Progenitor cell of endocrine pancreas (in vitro differentiated cells): ENCODE measurements at regions not wholly inside any gene's neighbourhood (a gene's known extent, or its start where the extent isn't known, plus 50 kb on each side); places are given as distances from the start of the nearest gene placed in this dataset.

Experiments used
- DNase-seq: peaks from one replicate; pipeline ENCODE4 v3.0.0; 2021; ENCODE audit warnings: low spot score; ENCODE audit not compliant: unreplicated experiment
- H3K27ac Mint-ChIP-seq: 2 replicates; pipeline ENCODE4 v1.8.0; 2021; ENCODE audit warnings: mild to moderate bottlenecking, moderate library complexity, mixed read lengths
- H3K27me3 Mint-ChIP-seq: 2 replicates; pipeline ENCODE4 v1.8.0; 2021; ENCODE audit warnings: mixed read lengths
- H3K36me3 Mint-ChIP-seq: 2 replicates; pipeline ENCODE4 v1.8.0; 2022; ENCODE audit warnings: mixed read lengths; ENCODE audit not compliant: insufficient read depth
- H3K4me1 Mint-ChIP-seq: 2 replicates; pipeline ENCODE4 v1.8.0; 2021; ENCODE audit warnings: low read depth, mixed read lengths
- H3K4me3 Mint-ChIP-seq: 2 replicates; pipeline ENCODE4 v1.8.0; 2021; ENCODE audit warnings: low read depth, mild to moderate bottlenecking, moderate library complexity, mixed read lengths
- H3K9me3 Mint-ChIP-seq: 2 replicates; pipeline ENCODE4 v1.8.0; 2021; ENCODE audit warnings: low read depth, mixed read lengths
- CTCF ChIP-seq: fragments of 200-600 bp; sonication (generic); IDR thresholded peaks from one replicate; pipeline ENCODE4 v1.5.0; 2021; ENCODE audit warnings: antibody characterized with exemption, mild to moderate bottlenecking; ENCODE audit not compliant: unreplicated experiment

- no peak overlapping the region for H3K4me3 Mint-ChIP-seq
- TF ChIP-seq CTCF: no peak
- H3K36me3 Mint-ChIP-seq: no peaks in the 10 kb centered on the region
- no peaks in the 10 kb centered on the region for H3K4me1 Mint-ChIP-seq
- H3K27ac Mint-ChIP-seq: no peak overlapping the region
- H3K27me3 Mint-ChIP-seq: peaks cover 3% of the 10 kb centered on the region
- no peak for DNase-seq
- no peaks in the 10 kb centered on the region for H3K9me3 Mint-ChIP-seq
Measured at GRCh38 chr10:4029866-4030265, 244.9 kb upstream of the KLF6 start.

GRCh38 chr10:4028854-4029583, 244.0 kb upstream of the KLF6 start:
- no peak for DNase-seq
- Mint-ChIP-seq H3K36me3 (no peaks in the 10 kb centered on the region), H3K4me3 (no peak overlapping the region), H3K4me1 (no peaks in the 10 kb centered on the region), H3K27me3 (peaks cover 3% of the 10 kb centered on the region), H3K27ac (no peak overlapping the region), H3K9me3 (no peaks in the 10 kb centered on the region)
- no peak for TF ChIP-seq CTCF

- Mint-ChIP-seq H3K4me1 (no peaks in the 10 kb centered on the region), H3K9me3 (no peaks in the 10 kb centered on the region), H3K27me3 (peaks cover 5% of the 10 kb centered on the region), H3K4me3 (no peak overlapping the region), H3K36me3 (no peaks in the 10 kb centered on the region), H3K27ac (no peak overlapping the region)
- no peak for DNase-seq
- no peak for TF ChIP-seq CTCF
Measured at GRCh38 chr10:4028027-4028471, 243.0 kb upstream of the KLF6 start.

- no peak overlapping the region for H3K27ac Mint-ChIP-seq
- no peaks in the 10 kb centered on the region for H3K36me3 Mint-ChIP-seq
- H3K4me3 Mint-ChIP-seq: no peak overlapping the region
- TF ChIP-seq CTCF: no peak
- no peaks in the 10 kb centered on the region for H3K4me1 Mint-ChIP-seq
- peaks cover 5% of the 10 kb centered on the region for H3K27me3 Mint-ChIP-seq
- peaks cover 5% of the 10 kb centered on the region for H3K9me3 Mint-ChIP-seq
- no peak for DNase-seq
Measured at GRCh38 chr10:4025339-4025738, 240.3 kb upstream of the KLF6 start.

- Mint-ChIP-seq H3K4me1 (no peaks in the 10 kb centered on the region), H3K9me3 (peaks cover 5% of the 10 kb centered on the region), H3K4me3 (no peak overlapping the region), H3K27me3 (peaks cover 5% of the 10 kb centered on the region), H3K27ac (no peak overlapping the region), H3K36me3 (no peaks in the 10 kb centered on the region)
- TF ChIP-seq CTCF: no peak
- DNase-seq: no peak
Measured at GRCh38 chr10:4024516-4025245, 239.7 kb upstream of the KLF6 start.
